ENCODE measurements at regions not wholly inside any gene's neighbourhood (a gene's known extent, or its start where the extent isn't known, plus 50 kb on each side); places are given as distances from the start of the nearest gene placed in this dataset.
"Not testable (repeated sequence)": the region's sequence is repeated elsewhere in the genome, so short reads cannot be mapped to it uniquely, and the experiment has no call there.

GRCh38 chr20:63145156-63145555, 70.8 kb downstream of the YTHDF1 start:
- no peak for DNase-seq (ENCODE audit: low read depth)

- DNase-seq (ENCODE audit: low read depth) = no peak
These were observed 73.0 kb downstream of the YTHDF1 start for GRCh38 chr20:63142933-63143332.

- no peak for DNase-seq (ENCODE audit: low read depth)
These were observed 74.4 kb downstream of the YTHDF1 start for GRCh38 chr20:63141531-63141930.

- no peak for DNase-seq (ENCODE audit: low read depth)
These were observed 75.2 kb downstream of the YTHDF1 start for GRCh38 chr20:63140514-63141433.

- no peak for DNase-seq (ENCODE audit: low read depth)
These were observed 76.1 kb downstream of the YTHDF1 start for GRCh38 chr20:63139837-63140236.

- DNase-seq (ENCODE audit: low read depth) = no peak
These were observed 76.6 kb downstream of the YTHDF1 start for GRCh38 chr20:63139356-63139755.

GRCh38 chr20:63138855-63139341, 77.0 kb downstream of the YTHDF1 start:
- DNase-seq (ENCODE audit: low read depth) = peak; percentile 4

- DNase-seq (ENCODE audit: low read depth) = no peak
These were observed 78.0 kb downstream of the YTHDF1 start for GRCh38 chr20:63137851-63138415.

- DNase-seq (ENCODE audit: low read depth) = no peak
These were observed 79.6 kb downstream of the YTHDF1 start for GRCh38 chr20:63136296-63136695.

GRCh38 chr20:63135411-63135810, 80.5 kb downstream of the YTHDF1 start:
- DNase-seq (ENCODE audit: low read depth) = no peak

- DNase-seq (ENCODE audit: low read depth) = not testable (repeated sequence)
These were observed 81.1 kb downstream of the YTHDF1 start for GRCh38 chr20:63134711-63135361.

- DNase-seq (ENCODE audit: low read depth) = no peak
These were observed 81.7 kb downstream of the YTHDF1 start for GRCh38 chr20:63134201-63134612.

- DNase-seq (ENCODE audit: low read depth) = no peak
These were observed 82.3 kb downstream of the YTHDF1 start for GRCh38 chr20:63133481-63134091.

- no peak for DNase-seq (ENCODE audit: low read depth)
These were observed 83.0 kb downstream of the YTHDF1 start for GRCh38 chr20:63132715-63133471.

- DNase-seq (ENCODE audit: low read depth) = no peak
These were observed 83.7 kb downstream of the YTHDF1 start for GRCh38 chr20:63132131-63132714.

GRCh38 chr20:63130658-63131577, 85.0 kb downstream of the YTHDF1 start:
- no peak for DNase-seq (ENCODE audit: low read depth)

- no peak for DNase-seq (ENCODE audit: low read depth)
These were observed 85.8 kb downstream of the YTHDF1 start for GRCh38 chr20:63129991-63130657.

- no peak for DNase-seq (ENCODE audit: low read depth)
These were observed 86.5 kb downstream of the YTHDF1 start for GRCh38 chr20:63129376-63129965.

GRCh38 chr20:63128956-63129355, 87.0 kb downstream of the YTHDF1 start:
- no peak for DNase-seq (ENCODE audit: low read depth)

Data from iris pigment epithelial cell (primary cell).